Suprapubic skin (tissue), 4 donors: ENCODE measurements at regions not wholly inside any gene's neighbourhood (a gene's known extent, or its start where the extent isn't known, plus 50 kb on each side); places are given as distances from the start of the nearest gene placed in this dataset.

Experiments
- DNase-seq, 2 donors: peaks; one replicate each; pipeline ENCODE4 v3.0.0-alpha.2; 2019; ENCODE audit warnings: low spot score in 2 of 2
- H3K27ac ChIP-seq: fragments of 200-600 bp; sonication (generic); one replicate; pipeline ENCODE4 v1.5.1; 2019
- H3K27me3 ChIP-seq: fragments of 200-600 bp; sonication (generic); one replicate; pipeline ENCODE4 v1.5.1; 2019
- H3K36me3 ChIP-seq: fragments of 200-600 bp; sonication (generic); one replicate; pipeline ENCODE4 v1.5.1; 2019
- H3K4me1 ChIP-seq: fragments of 200-600 bp; sonication (generic); one replicate; pipeline ENCODE4 v1.5.1; 2019
- H3K4me3 ChIP-seq: fragments of 200-600 bp; sonication (generic); one replicate; pipeline ENCODE4 v1.5.1; 2019; ENCODE audit warnings: mild to moderate bottlenecking
- H3K9me3 ChIP-seq: fragments of 200-600 bp; sonication (generic); one replicate; pipeline ENCODE4 v1.5.1; 2019
- EP300 ChIP-seq: sonication (generic); formaldehyde crosslinking; IDR thresholded peaks from one replicate; pipeline ENCODE4 v1.6.1; 2017; ENCODE audit warnings: antibody characterized with exemption
- POLR2A ChIP-seq, 2 donors: fragments of 450-650 bp; IDR thresholded peaks; one replicate each; pipeline ENCODE4 v1.6.1; 2017; ENCODE audit warnings: antibody characterized with exemption in 2 of 2, mild to moderate bottlenecking in 2 of 2, moderate library complexity in 2 of 2
- POLR2AphosphoS5 ChIP-seq, 3 donors: sonication (generic); formaldehyde crosslinking; IDR thresholded peaks; one replicate each; pipeline ENCODE4 v1.6.1; 2017; ENCODE audit warnings: antibody characterized with exemption in 3 of 3
- WGBS: methylation state at CpG from one replicate; pipeline ENCODE4 v1.1.5; 2018; 5-methylcytosine and 5-hydroxymethylcytosine counted together
- TF ChIP-seq, protein P1 (sequence below), 2 donors: fragments of 200-600 bp in 1 of 2; fragments of 450-650 bp in 1 of 2; sonication (generic) in 1 of 2; IDR thresholded peaks; one replicate each; pipeline ENCODE4 v1.5.1; 2016 to 2019; ENCODE audit warnings: antibody characterized with exemption in 2 of 2, mild to moderate bottlenecking in 1 of 2, moderate library complexity in 1 of 2

DNA sequence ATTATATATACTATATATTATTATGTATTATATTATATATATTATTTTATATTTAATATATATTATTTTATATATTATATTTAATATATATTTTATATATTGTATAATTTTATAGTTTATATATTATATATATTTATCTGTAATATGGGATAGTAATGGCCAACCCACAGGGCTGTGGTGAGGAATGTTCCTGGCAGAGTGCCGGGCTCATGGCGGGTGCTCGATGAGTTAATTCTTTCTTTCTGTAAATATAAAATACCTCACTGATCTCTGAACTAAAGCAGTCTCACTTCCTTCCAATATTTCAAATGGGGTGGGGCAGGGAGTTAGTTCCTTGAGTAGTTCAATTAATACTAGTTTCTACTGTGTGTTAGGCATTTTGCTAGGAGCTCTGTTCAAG lies 389.4 kb downstream of the TSN start:
- 93% methylated on average over 3 of the region's 3 CpGs for WGBS
- Histone ChIP-seq H3K4me3 (no peak overlapping the region), H3K36me3 (no peaks in the 10 kb centered on the region), H3K4me1 (no peaks in the 10 kb centered on the region), H3K27ac (no peak overlapping the region), H3K27me3 (no peaks in the 10 kb centered on the region), H3K9me3 (no peaks in the 10 kb centered on the region)
- TF ChIP-seq POLR2A (IDR thresholded peaks at IDR 0.05) = no peak
- no peak for TF ChIP-seq EP300
- TF ChIP-seq POLR2AphosphoS5 (IDR thresholded peaks at IDR 0.05) = no peak
- no peak for DNase-seq

DNA sequence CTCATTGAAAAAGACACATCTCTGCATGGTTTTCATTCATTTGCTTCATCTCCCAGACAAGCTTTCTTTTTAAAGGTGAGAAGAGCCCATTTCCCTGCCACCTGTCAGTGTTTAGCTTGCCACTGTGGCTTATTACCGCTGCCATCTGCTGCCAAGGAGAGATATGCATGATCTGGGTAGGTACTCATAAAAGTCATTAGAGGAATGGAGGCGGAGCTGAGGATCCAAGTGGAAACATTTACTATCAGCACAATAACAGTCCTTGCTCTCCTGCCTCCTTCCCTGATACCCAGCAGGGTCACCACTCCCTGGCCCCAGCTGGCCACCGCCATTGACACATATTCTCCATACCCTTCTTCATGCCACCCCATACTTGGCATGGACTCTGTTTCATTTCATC lies 390.4 kb downstream of the TSN start:
- WGBS = 98% methylated on average over 3 of the region's 3 CpGs
- H3K4me3 ChIP-seq = no peak overlapping the region

DNA sequence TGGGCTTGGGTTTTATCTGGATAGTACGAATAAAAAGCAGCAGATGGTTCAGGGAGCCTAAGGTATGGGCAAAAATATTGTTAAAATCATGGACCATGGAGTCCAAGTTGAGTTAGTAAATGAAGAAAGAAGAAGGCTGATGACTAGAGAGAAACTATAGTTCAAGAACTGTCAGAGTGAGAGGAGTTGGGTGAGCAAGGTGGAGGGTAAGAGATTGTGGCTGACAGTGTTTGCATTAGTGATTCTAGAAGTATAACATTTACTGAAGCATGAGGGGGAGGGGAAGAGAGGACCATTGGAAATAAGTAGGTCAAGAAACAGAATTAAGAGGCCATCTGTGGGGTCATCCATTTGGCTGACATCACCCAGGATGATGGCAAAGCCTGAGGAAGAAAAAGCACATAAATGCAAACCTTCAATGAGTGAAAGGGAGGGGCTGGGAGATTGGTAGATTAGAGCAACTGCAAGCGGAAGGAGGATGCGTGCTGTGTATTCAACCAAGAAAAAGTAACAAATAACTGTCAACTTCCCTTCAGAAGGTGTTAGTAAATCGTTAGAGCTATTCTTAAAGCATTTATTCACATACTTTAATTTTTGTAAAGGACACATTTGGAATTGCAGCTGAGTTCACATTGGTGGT lies 392.8 kb downstream of the TSN start:
- TF ChIP-seq EP300 = no peak
- Histone ChIP-seq H3K4me1 (no peaks in the 10 kb centered on the region), H3K36me3 (no peaks in the 10 kb centered on the region), H3K27me3 (no peaks in the 10 kb centered on the region), H3K9me3 (no peaks in the 10 kb centered on the region), H3K27ac (no peak overlapping the region), H3K4me3 (no peak overlapping the region)
- no peak for DNase-seq
- 87% methylated on average over 4 of the region's 4 CpGs for WGBS

More for the DNA sequence above, 390.4 kb downstream of the TSN start:
- Histone ChIP-seq H3K27me3 (no peaks in the 10 kb centered on the region), H3K9me3 (no peaks in the 10 kb centered on the region), H3K36me3 (no peaks in the 10 kb centered on the region), H3K27ac (no peak overlapping the region), H3K4me1 (no peaks in the 10 kb centered on the region)
- TF ChIP-seq EP300 = no peak
- TF ChIP-seq POLR2A (IDR thresholded peaks at IDR 0.05) = no peak
- TF ChIP-seq, protein P1, sequence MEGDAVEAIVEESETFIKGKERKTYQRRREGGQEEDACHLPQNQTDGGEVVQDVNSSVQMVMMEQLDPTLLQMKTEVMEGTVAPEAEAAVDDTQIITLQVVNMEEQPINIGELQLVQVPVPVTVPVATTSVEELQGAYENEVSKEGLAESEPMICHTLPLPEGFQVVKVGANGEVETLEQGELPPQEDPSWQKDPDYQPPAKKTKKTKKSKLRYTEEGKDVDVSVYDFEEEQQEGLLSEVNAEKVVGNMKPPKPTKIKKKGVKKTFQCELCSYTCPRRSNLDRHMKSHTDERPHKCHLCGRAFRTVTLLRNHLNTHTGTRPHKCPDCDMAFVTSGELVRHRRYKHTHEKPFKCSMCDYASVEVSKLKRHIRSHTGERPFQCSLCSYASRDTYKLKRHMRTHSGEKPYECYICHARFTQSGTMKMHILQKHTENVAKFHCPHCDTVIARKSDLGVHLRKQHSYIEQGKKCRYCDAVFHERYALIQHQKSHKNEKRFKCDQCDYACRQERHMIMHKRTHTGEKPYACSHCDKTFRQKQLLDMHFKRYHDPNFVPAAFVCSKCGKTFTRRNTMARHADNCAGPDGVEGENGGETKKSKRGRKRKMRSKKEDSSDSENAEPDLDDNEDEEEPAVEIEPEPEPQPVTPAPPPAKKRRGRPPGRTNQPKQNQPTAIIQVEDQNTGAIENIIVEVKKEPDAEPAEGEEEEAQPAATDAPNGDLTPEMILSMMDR (IDR thresholded peaks at IDR 0.05) = no peak
- TF ChIP-seq POLR2AphosphoS5 (IDR thresholded peaks at IDR 0.05) = no peak
- DNase-seq = no peak

DNA sequence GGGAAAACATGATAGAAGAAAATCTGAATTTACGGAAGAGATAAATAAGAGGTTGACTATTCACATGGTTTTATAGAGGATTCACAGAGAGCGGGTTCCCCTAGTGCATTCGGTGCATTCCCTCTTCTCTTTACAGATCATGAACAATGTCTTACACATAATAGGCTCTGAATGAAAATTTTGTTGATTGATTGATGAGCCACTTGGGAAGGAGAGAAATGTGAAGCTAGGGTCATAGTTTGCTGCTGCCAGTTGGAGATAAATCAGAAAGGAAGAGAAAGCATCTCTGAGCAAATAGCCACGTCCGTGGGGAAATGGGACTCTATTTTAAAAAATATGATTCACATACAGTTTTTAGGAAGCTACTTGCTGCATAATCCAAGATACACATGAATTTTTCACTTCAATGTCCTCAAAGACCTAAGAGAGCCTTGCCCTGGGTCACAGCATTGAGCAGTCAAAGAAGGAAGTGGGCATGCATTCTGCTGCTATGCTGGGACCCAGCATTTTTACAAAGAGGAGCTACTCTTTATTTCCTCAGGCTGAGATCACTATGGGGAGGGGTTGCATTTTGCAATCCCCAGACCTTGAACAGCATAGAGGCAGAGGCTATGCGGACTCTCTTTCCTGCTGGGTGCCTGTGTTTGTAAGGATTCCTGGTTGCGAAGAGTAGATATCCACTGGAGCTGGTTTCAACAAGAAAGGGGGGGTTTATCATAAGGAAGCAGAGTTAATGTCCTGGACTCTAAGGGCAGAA lies 395.3 kb downstream of the TSN start:
- Histone ChIP-seq H3K27ac (no peak overlapping the region), H3K36me3 (no peaks in the 10 kb centered on the region), H3K4me3 (no peak overlapping the region), H3K9me3 (no peaks in the 10 kb centered on the region), H3K4me1 (no peaks in the 10 kb centered on the region), H3K27me3 (no peaks in the 10 kb centered on the region)
- 75% methylated on average over 7 of the region's 7 CpGs for WGBS
- DNase-seq = no peak
- TF ChIP-seq, protein P1 (IDR thresholded peaks at IDR 0.05) = no peak
- TF ChIP-seq POLR2A (IDR thresholded peaks at IDR 0.05) (no peak), EP300 (no peak), POLR2AphosphoS5 (IDR thresholded peaks at IDR 0.05) (no peak)

DNA sequence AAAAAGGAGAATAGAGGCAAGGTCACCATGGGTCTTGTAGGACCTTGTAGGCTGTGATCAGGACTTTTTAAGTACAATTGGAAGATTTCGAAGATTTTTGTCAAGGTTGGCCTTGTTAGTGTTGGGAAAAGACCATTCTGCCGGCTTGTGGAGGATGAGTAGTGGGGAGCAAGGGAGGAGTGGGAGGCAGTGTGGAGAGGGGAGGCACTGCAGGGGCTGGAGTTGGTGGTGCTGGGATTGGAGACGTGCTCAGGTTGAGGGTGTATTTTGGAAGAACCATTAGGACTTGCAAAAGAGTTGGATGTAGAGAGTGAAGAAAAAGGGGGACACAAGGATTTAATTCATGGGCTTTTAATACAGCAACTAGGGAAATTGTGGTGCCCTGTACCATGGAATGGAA lies 397.1 kb downstream of the TSN start:
- Histone ChIP-seq H3K27ac (no peak overlapping the region), H3K9me3 (no peaks in the 10 kb centered on the region), H3K27me3 (no peaks in the 10 kb centered on the region), H3K4me3 (no peak overlapping the region), H3K36me3 (no peaks in the 10 kb centered on the region), H3K4me1 (no peaks in the 10 kb centered on the region)
- WGBS = 87% methylated on average over 3 of the region's 3 CpGs
- no peak for DNase-seq
- no peak for TF ChIP-seq POLR2AphosphoS5 (IDR thresholded peaks at IDR 0.05)
- TF ChIP-seq POLR2A (IDR thresholded peaks at IDR 0.05) = no peak
- no peak for TF ChIP-seq EP300
- TF ChIP-seq, protein P1 (IDR thresholded peaks at IDR 0.05) = no peak

DNA sequence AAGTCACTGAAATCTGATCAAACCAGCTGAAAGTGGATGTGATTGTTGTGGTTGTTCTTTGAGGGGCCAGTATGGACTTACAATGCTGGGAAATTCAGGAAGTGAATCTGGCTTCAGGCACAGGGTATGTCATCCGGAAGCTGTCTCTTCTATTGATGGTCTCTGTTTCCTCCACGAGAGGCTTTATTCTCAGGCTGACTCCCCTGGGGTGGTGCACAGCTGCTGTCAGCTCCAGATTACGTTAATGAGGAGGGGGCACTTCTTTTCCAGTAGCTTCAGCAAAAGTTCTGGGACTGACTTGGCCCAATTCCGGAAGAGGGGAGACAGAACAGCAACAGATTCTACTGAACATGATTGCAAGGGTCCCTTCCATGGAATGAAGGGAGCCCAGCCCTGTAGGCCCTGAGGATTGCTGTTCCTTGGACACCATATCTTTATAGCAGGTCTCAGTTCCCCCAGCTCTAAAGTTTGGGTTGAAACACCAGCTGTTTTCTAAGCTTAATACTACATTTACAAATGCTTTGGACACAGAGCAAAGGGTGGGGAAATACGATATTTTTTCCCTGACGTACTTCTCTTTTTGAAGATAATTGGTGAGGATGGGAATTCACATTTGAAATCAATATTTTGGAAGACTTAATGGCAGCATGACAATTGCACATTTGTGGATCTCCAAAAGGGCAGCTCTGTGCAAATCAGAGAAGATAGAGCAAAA lies 400.9 kb downstream of the TSN start:
- 68% methylated on average over 5 of the region's 6 CpGs for WGBS
- no peaks in the 10 kb centered on the region for H3K36me3 ChIP-seq
- DNase-seq = no peak
- no peak for TF ChIP-seq POLR2A (IDR thresholded peaks at IDR 0.05)
- no peak for TF ChIP-seq EP300
- no peak for TF ChIP-seq POLR2AphosphoS5 (IDR thresholded peaks at IDR 0.05)
- TF ChIP-seq, protein P1 (IDR thresholded peaks at IDR 0.05) = no peak
- no peaks in the 10 kb centered on the region for H3K27me3 ChIP-seq
- no peaks in the 10 kb centered on the region for H3K9me3 ChIP-seq
- no peak overlapping the region for H3K27ac ChIP-seq
- H3K4me1 ChIP-seq = no peaks in the 10 kb centered on the region
- no peak overlapping the region for H3K4me3 ChIP-seq
